Ishikawa (cell line): ENCODE measurements at regions not wholly inside any gene's neighbourhood (a gene's known extent, or its start where the extent isn't known, plus 50 kb on each side); places are given as distances from the start of the nearest gene placed in this dataset.

Experiments used
- CEBPB ChIP-seq: IDR thresholded peaks from 2 replicates; pipeline ENCODE4 v1.6.1; 2012
- EP300 ChIP-seq: IDR thresholded peaks from 2 replicates; pipeline ENCODE4 v1.6.1; 2012; ENCODE audit warnings: borderline replicate concordance
- NFIC ChIP-seq: IDR thresholded peaks from 2 replicates; pipeline ENCODE4 v1.6.1; 2012
- RAD21 ChIP-seq: IDR thresholded peaks from 2 replicates; pipeline ENCODE4 v1.6.1; 2012; ENCODE audit warnings: low read depth
- REST ChIP-seq: IDR thresholded peaks from 2 replicates; pipeline ENCODE4 v1.6.1; 2012; ENCODE audit warnings: low read depth, mild to moderate bottlenecking
- TCF12 ChIP-seq: IDR thresholded peaks from 2 replicates; pipeline ENCODE4 v1.6.1; 2012; ENCODE audit warnings: low read depth
- USF1 ChIP-seq: IDR thresholded peaks from 2 replicates; pipeline ENCODE4 v1.6.1; 2012
- YY1 ChIP-seq: IDR thresholded peaks from 2 replicates; pipeline ENCODE4 v1.6.1; 2012; ENCODE audit warnings: low read depth
- ZBTB7A ChIP-seq: IDR thresholded peaks from 2 replicates; pipeline ENCODE4 v1.6.1; 2012; ENCODE audit warnings: low read depth

- TF ChIP-seq CEBPB (no peak), REST (no peak), ZBTB7A (no peak), YY1 (no peak), RAD21 (no peak), EP300 (no peak), TCF12 (no peak), NFIC (no peak), USF1 (no peak)
These were observed 244.3 kb upstream of the NWD2 start for GRCh38 chr4:37000281-37000680.
